ENCODE measurements at regions not wholly inside any gene's neighbourhood (a gene's known extent, or its start where the extent isn't known, plus 50 kb on each side); places are given as distances from the start of the nearest gene placed in this dataset.

DNA sequence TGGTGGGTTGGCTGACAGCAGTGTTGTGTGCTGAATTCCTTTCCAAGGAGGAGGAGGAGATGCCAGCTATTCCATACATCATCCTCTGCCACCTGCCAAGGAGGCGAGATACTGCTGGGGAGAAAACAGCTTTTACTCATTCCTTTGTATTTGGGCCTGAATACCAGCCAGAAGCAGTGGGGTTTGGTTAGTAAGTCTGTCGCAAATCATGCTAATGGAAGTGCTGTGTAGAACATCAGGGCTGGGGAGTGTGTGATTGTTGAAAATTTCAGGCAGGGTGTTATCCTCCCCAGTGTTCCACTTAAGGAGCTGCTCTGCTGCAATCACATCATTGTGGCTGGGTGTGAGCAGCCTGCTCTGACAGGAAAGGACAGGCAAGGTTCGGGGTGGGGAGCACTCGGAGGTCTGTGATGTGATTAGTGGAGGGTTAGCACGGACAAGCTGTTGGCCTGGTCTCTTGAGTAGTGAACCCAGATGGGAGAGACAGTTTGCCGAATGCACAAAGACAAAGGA lies 128.2 kb upstream of the DLX2 start:
- no peak for DNase-seq (ENCODE audit: low read depth in 2 of 2)

DNA sequence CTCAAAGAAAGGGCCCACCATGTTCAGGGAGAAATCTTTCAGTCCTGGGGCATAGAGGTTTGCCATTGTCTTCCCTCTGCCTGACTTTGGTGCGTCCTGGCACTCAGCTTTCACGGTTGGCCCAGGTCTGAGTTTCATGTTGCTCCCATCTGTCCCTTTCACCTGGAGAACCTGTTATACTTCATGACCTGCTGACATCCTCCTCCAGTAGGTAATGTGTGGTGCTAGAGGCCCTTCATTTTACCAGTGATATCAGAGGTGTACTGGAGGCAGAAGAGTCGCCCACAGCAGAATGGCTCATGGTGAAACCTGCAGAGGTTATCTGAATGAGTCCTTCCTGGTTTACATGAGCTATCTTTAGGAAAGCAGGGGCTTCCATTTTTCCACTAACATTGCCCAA lies 128.8 kb upstream of the DLX2 start:
- no peak for DNase-seq (ENCODE audit: low read depth in 2 of 2)

DNA sequence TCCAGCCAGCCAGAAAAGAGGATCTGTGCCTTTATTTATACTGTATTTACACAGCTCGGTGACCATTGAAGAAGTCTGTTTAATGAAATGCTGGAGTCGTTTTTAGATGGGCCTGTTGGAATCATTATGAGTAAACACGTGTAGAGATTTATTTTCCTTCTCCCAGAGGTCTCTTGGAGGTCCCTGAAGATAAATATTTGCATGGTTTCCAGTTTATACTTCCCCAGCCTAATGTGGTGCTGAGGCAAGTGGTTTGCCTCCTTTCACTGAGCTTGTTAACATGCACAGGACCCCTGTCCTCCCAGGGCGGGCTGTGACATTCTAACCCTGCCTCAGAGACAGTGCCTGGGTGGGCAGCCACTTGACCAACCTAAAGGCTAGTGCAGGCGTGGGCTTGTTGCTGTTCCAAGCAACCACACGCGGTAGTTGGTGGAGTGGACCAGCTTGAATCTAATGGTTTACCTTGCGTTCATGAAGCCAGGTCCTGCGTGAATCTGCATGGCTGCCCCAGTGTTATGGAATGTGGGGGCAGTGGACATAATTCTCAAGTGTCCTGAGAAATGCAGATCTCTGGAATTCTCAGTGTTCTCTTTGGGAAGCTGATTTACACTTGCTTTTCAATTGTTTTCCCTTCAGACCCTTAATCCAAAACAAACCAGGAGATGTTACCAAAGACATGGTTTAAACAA lies 130.2 kb upstream of the DLX2 start:
- no peak for DNase-seq (ENCODE audit: low read depth in 2 of 2)

DNA sequence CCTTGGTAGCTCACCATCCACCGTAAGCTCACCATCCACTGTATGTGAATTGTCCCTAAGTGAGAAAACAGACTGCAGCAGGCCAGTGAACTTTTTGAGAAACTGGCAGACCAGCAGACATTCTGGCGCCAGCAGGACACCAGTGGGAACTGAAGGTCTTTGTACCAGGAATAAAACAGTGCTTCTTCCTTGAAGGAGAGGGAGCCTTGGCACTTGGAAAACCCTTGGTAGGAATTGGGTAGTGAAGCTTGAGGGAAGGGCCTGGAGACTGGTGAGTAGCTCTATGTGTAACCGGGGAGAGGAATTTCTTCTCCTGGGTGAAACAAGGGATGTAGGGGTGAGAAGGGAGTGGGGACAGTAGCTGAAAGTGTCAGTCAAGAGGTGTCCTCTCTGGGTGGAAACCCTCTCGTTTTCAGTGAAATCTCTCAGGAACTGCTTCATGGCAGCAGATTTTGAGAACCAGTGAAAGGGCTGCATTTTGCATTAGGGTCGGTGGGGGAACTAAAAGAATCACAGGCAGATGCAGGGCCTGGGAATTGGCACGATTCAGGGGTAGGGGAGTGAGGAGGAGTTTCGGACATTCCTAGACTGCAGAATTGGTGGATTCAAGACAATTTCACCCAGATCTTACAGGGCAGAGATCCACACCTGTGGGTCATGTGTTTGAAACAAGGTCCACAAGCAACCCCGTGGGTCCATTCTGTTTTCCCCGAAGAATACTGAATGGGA lies 131.5 kb upstream of the DLX2 start:
- DNase-seq (ENCODE audit: low read depth in 2 of 2): no peak

DNA sequence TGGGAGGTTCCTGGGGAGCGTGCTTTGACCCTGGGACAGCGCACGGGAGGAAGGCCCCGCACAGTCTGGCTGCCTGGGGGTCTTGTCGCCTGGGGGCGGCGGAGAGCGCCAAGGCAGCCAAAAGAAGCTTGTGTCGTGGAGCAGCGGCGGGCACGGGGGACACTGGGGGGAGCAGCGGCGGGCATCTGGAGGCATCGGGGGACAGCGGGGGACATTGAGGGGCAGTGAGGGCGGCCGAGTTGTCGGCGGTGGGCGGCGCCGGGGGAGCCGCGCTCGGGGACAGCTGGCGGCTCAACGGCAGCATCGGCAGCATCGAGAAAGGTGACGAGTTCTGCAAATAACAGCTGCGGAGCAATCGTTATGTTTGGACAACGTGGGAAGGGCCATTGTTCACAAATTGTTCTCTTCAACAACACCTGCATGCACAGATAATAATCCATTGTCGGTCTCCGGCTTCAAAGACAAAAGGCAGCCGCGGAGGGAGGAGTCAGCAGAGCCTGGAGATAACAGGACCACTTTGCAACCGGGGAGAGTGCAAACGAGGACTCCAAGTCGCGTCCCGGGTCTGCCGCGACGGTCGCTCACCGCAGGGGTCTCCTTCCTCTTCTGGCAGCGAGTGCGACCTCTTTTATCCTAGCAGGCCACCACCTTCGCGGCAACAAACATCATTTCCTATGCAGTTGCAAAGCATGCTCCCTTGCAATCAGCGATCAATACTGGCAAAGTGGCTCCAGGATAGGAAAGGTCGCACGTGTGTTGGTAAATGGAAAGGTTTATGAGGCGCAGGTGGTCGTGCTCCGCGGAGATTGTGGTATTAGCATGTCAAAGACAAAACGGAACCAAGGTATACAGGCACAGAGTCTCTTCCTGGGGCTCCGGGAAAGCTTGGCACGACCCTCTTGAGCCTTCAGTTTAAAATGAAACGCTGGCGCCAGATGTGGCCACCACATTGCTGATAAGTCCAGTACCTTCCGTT lies 132.3 kb upstream of the DLX2 start:
- DNase-seq (ENCODE audit: low read depth in 2 of 2): peak; percentile 33 to 36

DNA sequence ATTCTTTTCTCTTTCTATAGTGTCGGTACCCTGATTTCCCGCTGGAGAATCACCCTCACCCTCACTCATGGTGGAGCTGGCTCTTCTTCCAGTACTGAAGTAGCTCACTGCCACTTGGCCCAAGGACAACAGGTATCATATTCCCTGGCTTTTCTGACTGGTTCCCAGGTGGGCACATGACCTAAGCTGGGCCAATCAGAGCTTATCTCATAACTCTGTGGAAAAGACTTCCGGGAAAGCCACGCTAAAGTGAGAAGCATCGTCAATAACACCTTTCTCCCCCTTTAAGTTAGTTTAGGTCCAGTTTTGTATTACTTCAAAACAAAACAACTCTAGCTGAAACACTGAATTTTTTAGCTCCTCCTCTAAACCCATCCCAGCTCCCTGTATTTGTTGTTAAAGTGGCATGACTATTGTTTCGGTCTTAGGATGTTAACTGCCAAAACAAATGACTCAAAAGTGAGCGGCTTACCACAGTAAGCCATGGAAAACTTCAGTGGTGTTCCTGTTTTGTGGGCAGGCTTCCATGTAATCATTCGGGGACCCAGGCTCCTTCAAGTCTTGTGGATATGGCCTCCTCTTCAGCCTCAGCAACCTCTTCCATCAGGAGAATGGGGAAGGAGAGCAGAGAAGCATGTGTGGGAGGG lies 137.4 kb upstream of the DLX2 start:
- peak; percentile 39 to 68 for DNase-seq (ENCODE audit: low read depth in 2 of 2)

DNA sequence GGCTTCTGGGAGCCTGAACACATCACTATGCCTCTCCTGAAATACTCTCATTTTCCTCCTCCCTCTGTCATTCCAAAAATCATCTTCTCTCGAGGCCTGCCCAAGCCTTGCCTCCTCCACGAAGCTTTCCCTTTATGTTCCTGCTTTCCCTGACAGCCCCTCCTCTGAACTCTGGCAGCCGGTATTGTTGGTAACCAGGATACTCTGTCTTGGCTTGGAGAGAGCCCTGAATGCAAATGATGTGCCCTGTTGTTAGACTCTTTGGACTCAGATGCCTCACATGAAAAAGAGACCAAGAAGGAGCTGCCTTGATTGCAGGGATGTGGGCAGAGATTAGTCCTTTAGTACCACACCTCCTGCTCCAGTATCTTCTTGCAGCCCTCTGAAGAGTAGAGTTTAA lies 138.5 kb upstream of the DLX2 start:
- DNase-seq (ENCODE audit: low read depth in 2 of 2): no peak

DNA sequence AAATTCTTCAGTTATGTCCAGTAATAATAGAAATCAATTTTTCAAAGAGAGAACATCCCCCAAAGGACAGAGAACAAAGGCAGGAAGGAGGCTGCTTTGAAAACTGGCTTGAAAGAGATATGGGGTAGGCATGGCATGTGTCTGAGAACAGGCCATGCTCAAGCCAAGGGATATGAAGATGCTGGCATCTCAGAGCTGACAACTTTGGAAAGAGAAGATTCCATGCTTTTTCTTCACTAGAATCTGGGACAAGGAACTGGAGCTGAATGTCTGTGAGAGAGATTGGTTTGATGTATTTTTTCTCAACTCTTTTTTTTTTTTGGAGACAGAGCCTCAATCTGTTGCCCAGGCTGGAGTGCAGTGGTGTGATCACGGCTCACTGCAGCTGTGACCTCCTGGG lies 139.8 kb upstream of the DLX2 start:
- peak in 1 of 2 donors; percentile 31 for DNase-seq (ENCODE audit: low read depth in 2 of 2)

DNA sequence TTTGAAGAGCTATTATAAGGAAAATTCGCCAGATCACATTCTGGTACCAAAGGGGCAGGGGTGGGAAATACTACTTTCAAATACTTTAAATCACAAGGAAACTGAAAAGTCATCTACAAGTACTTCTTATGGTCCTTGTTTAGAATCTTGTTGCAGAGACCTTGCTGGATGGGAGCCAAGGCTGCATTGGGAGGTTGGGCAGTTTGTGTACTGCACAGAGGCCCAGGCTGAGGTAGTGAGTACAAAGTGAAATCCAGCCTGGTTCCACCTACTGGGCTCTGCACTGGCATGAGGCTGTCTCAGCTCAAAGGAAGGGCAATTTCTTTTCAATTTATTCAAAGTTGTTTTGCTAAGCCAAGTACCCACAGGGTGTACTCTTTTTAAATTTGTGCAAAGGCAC lies 140.3 kb upstream of the DLX2 start:
- peak in 1 of 2 donors; percentile 26 for DNase-seq (ENCODE audit: low read depth in 2 of 2)

DNA sequence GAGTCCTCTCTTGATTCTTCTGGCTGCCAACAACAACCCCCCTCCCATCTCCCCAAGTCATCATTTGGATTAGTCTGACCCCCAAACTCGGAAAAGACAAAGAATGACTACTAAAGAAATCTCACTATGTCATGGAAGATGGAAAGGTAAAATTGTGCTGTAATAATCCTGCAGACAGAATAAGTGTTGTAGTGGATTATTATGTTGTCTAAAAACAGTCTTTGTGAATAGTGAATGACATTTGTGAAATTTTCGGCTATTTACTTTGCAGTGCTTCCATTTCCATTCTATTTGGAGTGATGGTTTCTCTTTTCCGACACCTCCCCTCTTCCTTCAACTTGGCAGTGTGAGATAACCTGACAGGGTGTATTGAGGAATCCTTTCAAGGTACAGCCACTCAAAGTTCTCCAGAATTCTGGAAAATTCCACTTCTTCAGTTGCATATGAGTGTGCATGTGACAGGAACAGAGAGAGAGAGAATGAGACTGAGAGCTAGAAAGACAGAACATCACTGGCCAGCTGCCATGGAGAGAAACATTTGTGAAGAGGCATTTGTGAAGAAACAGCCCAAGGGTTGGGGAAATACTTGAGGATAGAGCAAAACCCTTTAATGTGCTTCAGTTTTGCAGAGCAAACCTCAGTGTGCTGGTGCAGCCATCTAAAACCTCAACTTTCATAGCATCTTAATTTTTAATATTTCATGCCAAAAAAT lies 141.9 kb upstream of the DLX2 start:
- no peak for DNase-seq (ENCODE audit: low read depth in 2 of 2)

DNA sequence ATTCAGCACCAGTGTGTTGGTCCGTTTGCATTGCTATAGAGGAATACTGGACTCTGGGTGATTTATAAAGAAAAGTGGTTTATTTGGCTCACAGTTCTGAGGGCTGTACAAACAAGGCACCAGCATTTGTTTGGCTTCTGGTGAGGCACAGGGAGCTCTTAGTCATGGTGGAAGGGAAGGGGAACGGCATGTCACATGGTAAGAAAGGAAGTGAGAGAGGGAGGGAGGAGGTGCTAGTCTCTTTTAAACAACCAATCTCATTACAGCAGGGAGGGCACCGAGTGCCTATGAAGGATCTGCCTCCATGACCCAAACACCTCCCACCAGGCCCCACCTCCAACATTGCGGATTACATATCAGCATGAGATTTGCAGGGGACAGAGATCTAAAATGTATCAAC lies 143.9 kb upstream of the DLX2 start:
- DNase-seq (ENCODE audit: low read depth in 2 of 2): peak; percentile 61 to 62

DNA sequence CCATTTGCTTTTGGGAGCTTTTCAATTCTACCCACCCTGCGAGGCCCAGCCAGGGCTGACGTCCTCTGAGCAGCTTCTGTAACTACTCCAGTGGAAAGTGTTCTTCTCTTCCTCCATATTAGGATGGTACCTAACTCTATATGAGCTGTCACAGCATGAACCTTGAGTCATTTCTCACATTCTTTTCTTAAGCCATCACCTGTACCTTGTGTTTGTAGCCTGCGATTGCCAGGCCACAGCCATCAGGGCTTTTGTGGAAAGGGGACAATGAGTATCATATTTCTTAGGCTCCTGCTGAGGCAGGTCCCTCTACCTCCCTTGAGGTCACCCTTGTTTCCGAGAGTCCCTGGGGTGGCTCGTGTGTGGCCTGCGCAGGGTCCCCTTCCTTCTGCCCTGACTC lies 144.5 kb upstream of the DLX2 start:
- no peak for DNase-seq (ENCODE audit: low read depth in 2 of 2)

DNA sequence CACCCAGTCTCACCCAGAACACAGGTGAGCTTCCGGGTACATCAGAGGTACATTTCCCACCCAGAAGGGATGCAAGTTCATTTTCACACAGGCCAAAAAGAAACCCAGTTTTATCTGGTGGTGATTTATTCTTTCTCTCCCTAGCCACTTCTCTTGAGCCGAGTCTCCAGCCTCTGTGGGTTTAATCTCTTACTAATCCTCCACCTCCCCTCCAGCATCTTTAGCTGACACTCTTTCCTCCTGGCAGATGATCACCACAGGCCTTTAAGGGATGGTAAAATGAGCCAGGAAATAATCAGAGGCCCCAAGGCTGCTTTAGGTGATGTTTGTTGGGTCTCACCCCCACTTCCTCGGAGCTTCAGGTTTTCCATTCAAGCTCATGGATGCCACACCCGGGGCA lies 145.7 kb upstream of the DLX2 start:
- peak in 1 of 2 donors; percentile 23 for DNase-seq (ENCODE audit: low read depth in 2 of 2)

DNA sequence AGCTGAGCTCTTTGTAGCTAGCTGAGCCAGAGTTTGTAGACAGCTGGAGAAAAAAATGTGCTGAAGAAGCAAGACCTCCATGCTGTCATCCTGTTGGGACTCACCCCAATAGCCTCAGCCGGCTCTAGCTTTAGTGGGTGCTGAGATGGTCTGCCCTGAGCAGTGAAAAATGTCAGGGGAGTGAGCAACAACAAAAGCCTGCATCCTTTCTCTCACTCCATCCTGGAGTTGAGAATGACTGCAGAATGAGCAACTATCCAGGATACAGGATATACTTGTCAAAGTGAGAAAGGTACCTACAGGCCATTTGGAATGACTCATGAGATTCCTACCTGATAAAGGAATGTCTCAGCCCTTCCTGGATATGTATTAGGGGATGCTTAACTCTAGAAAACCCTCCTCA lies 146.1 kb upstream of the DLX2 start:
- DNase-seq (ENCODE audit: low read depth in 2 of 2): peak in 1 of 2 donors; percentile 62

DNA sequence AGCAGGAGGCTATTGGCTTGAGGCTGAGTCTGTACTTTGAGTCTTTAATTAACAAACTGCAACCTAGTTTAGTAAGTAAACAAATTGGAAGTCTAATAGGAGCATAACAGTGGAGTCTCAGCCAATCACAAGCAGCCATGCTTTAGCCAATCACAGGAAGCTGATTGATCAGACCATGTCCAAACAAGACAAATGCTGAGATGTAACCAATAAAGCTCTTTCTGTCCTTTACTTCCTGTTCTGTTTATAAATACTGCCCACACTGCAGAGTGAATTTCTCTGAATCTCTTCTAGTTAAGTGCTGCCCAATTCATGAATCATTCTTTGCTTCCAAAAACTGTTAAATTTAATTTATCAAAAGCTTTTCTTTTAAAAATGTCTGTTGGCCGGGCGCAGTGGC lies 146.6 kb upstream of the DLX2 start:
- no peak for DNase-seq (ENCODE audit: low read depth in 2 of 2)

DNA sequence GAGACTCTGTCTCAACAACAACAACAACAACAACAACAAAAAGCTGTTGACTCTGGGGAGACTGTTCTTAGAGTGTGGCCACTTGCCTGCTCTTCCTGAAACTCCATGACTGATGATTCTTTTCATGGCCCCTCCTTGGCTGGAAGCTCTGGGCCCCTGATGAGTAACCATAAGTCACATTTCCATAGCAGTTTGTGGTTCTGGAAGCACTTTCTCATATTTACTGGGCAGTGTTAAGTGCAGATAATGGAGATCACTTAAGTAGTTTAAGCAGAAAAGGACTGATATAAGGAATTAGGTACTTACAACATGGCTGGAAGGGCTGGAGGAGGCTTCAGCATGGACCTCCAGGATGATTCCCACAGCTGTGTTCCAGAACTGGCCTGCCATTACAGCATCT lies 147.3 kb upstream of the DLX2 start:
- peak in 1 of 2 donors; percentile 83 for DNase-seq (ENCODE audit: low read depth in 2 of 2)

DNA sequence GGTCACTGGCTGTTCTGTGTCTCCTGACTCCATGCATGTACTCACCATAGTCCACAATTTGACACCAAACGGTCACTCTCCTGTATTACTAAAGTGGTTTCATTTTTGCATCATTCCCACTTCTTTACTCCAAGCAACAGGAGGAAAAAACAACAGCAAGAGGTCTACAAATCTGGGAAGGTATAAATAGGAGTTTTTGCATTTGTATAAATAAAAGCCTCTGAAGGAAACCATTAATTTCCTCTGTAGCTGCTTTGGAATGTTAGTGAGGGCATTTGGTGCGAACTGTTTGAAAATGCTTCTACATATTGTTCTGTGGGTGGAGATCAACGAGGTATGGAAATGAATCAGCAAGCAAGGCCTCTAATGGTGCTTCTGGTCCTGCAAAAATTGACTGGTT lies 148.5 kb upstream of the DLX2 start:
- DNase-seq (ENCODE audit: low read depth in 2 of 2): peak; percentile 55 to 94

DNA sequence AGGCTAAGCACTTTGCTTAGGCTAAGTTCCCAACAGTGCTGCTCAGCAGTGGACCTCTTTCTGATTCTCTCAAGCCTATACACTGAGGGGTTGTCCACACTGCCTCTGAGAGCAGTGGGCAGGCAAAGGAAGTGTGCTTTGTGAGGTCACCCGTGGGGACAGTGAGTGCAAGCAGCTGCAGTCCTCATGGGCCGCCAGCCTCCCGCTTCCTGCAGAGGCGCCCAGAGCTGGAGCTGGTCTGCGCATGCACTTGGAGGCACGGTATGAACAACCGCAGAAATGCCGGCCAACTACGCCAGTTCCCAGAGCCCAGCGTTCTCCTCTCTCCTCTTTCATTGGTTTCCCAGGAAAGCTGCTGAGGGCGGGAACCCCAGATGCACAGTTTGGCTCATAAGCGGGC lies 149.5 kb upstream of the DLX2 start:
- peak; percentile 67 to 91 for DNase-seq (ENCODE audit: low read depth in 2 of 2)

DNA sequence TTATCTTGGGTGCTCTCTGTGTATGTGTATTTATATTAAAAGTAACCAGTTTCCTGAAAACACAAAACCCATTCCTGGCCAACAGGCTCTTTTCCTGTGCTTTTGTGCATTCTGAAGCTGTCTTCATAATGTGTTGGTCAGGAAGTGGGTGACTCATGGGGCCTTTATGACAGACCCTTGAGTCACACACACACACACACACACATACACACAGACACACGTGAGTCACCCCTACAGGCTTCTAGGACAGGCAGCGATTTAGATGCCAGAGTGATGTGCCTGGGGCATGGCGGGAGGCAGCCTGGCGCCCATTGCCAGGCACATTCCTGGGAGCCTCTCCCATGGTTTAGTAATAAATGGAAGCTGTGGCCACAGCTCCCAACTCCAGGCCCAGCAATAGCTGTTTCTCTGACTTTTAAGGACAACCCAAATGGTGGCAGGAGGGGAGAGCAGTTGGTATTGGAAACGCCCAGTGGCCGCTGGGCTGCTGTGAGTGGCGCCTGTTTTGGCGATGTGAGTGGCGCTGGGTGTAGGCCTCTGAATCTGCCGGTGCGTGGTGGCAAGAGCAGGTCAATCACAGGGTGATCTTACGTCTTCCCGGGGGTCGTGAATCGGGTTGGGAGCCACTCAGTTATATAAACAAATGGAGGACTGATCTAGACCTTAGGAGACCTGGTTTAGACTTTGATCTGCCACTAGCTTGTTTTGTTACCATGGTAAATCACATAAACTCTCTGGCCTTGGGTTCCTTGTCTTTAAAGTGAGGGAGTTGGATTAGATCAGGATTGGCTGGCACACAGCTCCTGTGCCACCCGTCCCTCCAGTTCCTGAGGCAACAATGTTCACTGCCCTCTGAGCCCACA lies 150.7 kb upstream of the DLX2 start:
- peak; percentile 96 to 100 for DNase-seq (ENCODE audit: low read depth in 2 of 2)

DNA sequence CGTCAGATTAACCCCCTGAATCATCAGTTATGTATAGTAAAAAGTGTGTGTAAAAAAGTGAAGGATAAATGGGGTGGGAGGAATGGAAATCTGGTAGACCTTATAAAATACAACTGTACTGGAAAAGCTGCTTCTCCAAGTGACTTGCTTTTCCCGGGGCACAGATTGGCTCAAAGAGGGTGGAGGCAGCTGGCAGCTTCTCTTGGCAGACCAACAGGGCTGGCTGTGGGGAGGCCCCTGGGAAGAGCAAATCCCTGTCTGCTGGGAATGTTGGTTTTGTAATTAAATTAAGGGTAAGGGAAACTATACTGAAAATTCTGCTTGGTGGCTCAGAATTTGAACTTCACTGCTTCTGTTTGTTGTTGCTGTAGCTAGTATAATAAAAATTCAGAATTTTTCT lies 154.2 kb upstream of the DLX2 start:
- DNase-seq (ENCODE audit: low read depth in 2 of 2): no peak
